ENCODE measurements at regions not wholly inside any gene's neighbourhood (a gene's known extent, or its start where the extent isn't known, plus 50 kb on each side); places are given as distances from the start of the nearest gene placed in this dataset.

GRCh38 chrX:10390187-10390586 lies 230.2 kb downstream of the MID1 start:
- Histone ChIP-seq H4K20me1 (ENCODE audit: insufficient read depth, low read length) (no peaks in the 10 kb centered on the region), H3K79me2 (ENCODE audit: insufficient read depth, low read depth, low read length) (no peaks in the 10 kb centered on the region), H3K9me2 (ENCODE audit: insufficient read depth, low read length) (no peaks in the 10 kb centered on the region), H2AFZ (ENCODE audit: low read length) (no peak overlapping the region), H3K36me3 (ENCODE audit: insufficient read depth, low read length) (no peaks in the 10 kb centered on the region), H3K4me2 (ENCODE audit: low read length) (no peak overlapping the region), H3K4me3 (ENCODE audit: low read depth, low read length, poor library complexity, severe bottlenecking) (no peak overlapping the region), H3K4me1 (ENCODE audit: insufficient read depth, low read length, poor library complexity, severe bottlenecking) (no peaks in the 10 kb centered on the region), H3K9me3 (ENCODE audit: low read length) (no peaks in the 10 kb centered on the region), H3K27ac (ENCODE audit: low read depth, low read length, poor library complexity, severe bottlenecking) (no peak overlapping the region)
- ChIA-PET CTCF (ENCODE audit: unreplicated experiment) (no interaction called here), POLR2A (interaction anchor here (0.7 kb wide), 1 partner anchor 503 kb away, joined by 3 read pairs; no protein-coding TSS in a partner anchor)
- intact Hi-C loops (cut with micrococcal nuclease; ENCODE audit: unreplicated experiment) = no loop called here
- no peak for DNase-seq (ENCODE audit: low spot score)
- BruUV-seq (replicated peaks) = no TSS peak
- TF ChIP-seq CTCF (conservative IDR thresholded peaks at IDR 0.05; ENCODE audit: low read length) = no peak
- TF ChIP-seq EZH2phosphoT487 (IDR thresholded peaks at IDR 0.05; ENCODE audit: borderline replicate concordance, low read depth, low read length) = no peak

- no TSS peak for BruUV-seq (replicated peaks)
These were observed 227.1 kb downstream of the MID1 start for GRCh38 chrX:10393241-10393640.

GRCh38 chrX:10393899-10394298 lies 226.5 kb downstream of the MID1 start:
- Histone ChIP-seq H3K4me3 (ENCODE audit: low read depth, low read length, poor library complexity, severe bottlenecking) (no peak overlapping the region), H3K4me1 (ENCODE audit: insufficient read depth, low read length, poor library complexity, severe bottlenecking) (no peaks in the 10 kb centered on the region), H3K27ac (ENCODE audit: low read depth, low read length, poor library complexity, severe bottlenecking) (no peak overlapping the region), H3K4me2 (ENCODE audit: low read length) (no peak overlapping the region), H3K79me2 (ENCODE audit: insufficient read depth, low read depth, low read length) (no peaks in the 10 kb centered on the region), H3K9me3 (ENCODE audit: low read length) (no peaks in the 10 kb centered on the region), H2AFZ (ENCODE audit: low read length) (no peak overlapping the region), H3K9me2 (ENCODE audit: insufficient read depth, low read length) (no peaks in the 10 kb centered on the region), H4K20me1 (ENCODE audit: insufficient read depth, low read length) (no peaks in the 10 kb centered on the region), H3K36me3 (ENCODE audit: insufficient read depth, low read length) (no peaks in the 10 kb centered on the region)
- intact Hi-C loops (cut with micrococcal nuclease; ENCODE audit: unreplicated experiment) = no loop called here
- no peak for DNase-seq (ENCODE audit: low spot score)
- CTCF ChIA-PET (ENCODE audit: unreplicated experiment) = no interaction called here
- POLR2A ChIA-PET = no interaction called here
- no TSS peak for BruUV-seq (replicated peaks)
- TF ChIP-seq CTCF (conservative IDR thresholded peaks at IDR 0.05; ENCODE audit: low read length) (no peak), EZH2phosphoT487 (IDR thresholded peaks at IDR 0.05; ENCODE audit: borderline replicate concordance, low read depth, low read length) (no peak)

More at GRCh38 chrX:10393241-10393640, 227.1 kb downstream of the MID1 start:
- Histone ChIP-seq H3K9me3 (ENCODE audit: low read length) (no peaks in the 10 kb centered on the region), H3K9me2 (ENCODE audit: insufficient read depth, low read length) (no peaks in the 10 kb centered on the region), H3K4me2 (ENCODE audit: low read length) (no peak overlapping the region), H3K4me3 (ENCODE audit: low read depth, low read length, poor library complexity, severe bottlenecking) (no peak overlapping the region), H3K27ac (ENCODE audit: low read depth, low read length, poor library complexity, severe bottlenecking) (no peak overlapping the region), H4K20me1 (ENCODE audit: insufficient read depth, low read length) (no peaks in the 10 kb centered on the region), H3K36me3 (ENCODE audit: insufficient read depth, low read length) (no peaks in the 10 kb centered on the region), H3K4me1 (ENCODE audit: insufficient read depth, low read length, poor library complexity, severe bottlenecking) (no peaks in the 10 kb centered on the region), H3K79me2 (ENCODE audit: insufficient read depth, low read depth, low read length) (no peaks in the 10 kb centered on the region), H2AFZ (ENCODE audit: low read length) (no peak overlapping the region)
- no peak for DNase-seq (ENCODE audit: low spot score)
- ChIA-PET POLR2A (interaction anchor here (0.7 kb wide), 1 partner anchor 13 kb away, joined by 6 read pairs; no protein-coding TSS in a partner anchor), CTCF (ENCODE audit: unreplicated experiment) (no interaction called here)
- intact Hi-C loops (cut with micrococcal nuclease; ENCODE audit: unreplicated experiment) = no loop called here
- TF ChIP-seq CTCF (conservative IDR thresholded peaks at IDR 0.05; ENCODE audit: low read length) = no peak
- no peak for TF ChIP-seq EZH2phosphoT487 (IDR thresholded peaks at IDR 0.05; ENCODE audit: borderline replicate concordance, low read depth, low read length)
